K562 (cell line): ENCODE measurements at regions not wholly inside any gene's neighbourhood (a gene's known extent, or its start where the extent isn't known, plus 50 kb on each side); places are given as distances from the start of the nearest gene placed in this dataset.

ENCODE experiments used
- ATAC-seq: fragments of 200-7000 bp; cut with Tn5 transposase; 3 replicates; pipeline ENCODE4 v1.9.1; 2020; ENCODE audit warnings: moderate library complexity
- BruUV-seq: library from RNA; stranded (reverse); fragments of 400-500 nt; replicated peaks from 2 replicates; lab custom pipeline; 2021; lab: Mats Ljungman, UMichigan
- CTCF ChIA-PET: fragments of 300-600 bp; formaldehyde crosslinking; extraction: SDS; loops from one replicate; lab custom pipeline; 2021; ENCODE audit warnings: low intra/inter-chr PET ratio; lab: Yijun Ruan, JAX
- POLR2A ChIA-PET: fragments of 300-600, 350-650 bp; sonication (Branson Sonifier 250); formaldehyde crosslinking; extraction: SDS; loops from one replicate; lab custom pipeline; 2021; ENCODE audit warnings: antibody characterized with exemption, inconsistent platforms; lab: Yijun Ruan, JAX
- DNase-seq, 4 experiments: peaks; one replicate each; pipeline versions ENCODE4 v3.0.0 to v3.0.0-alpha.2; 2011 to 2018; ENCODE audit warnings: low spot score in 3 of 4, mixed read lengths in 3 of 4; ENCODE audit errors: extremely low read depth in 1 of 4
- FAIRE-seq: peaks from 2 replicates; lab custom pipeline; 2011; peaks lifted over from hg19 to GRCh38; lab: Jason Lieb, UNC
- H2AFZ ChIP-seq: 2 replicates; pipeline ENCODE4 v1.6.0; 2011; ENCODE audit warnings: low read depth, low read length, control low read depth, inconsistent platforms
- H3K27ac ChIP-seq: fragments of 200-600 bp; 3 replicates; pipeline ENCODE4 v1.8.0; 2011; ENCODE audit warnings: low read depth, mild to moderate bottlenecking, control low read depth, inconsistent platforms, low read length, moderate library complexity, mixed read lengths; ENCODE audit errors: extremely low read depth
- H3K27me3 ChIP-seq, 2 experiments: fragments of 300-600 bp in 1 of 2; 2 replicates in 1 of 2; 3 replicates in 1 of 2; pipeline versions ENCODE4 v1.6.0 to v1.8.0; 2011; ENCODE audit warnings: inconsistent platforms in 2 of 2, low read length in 2 of 2, mild to moderate bottlenecking in 1 of 2, mixed read lengths in 1 of 2, moderate library complexity in 1 of 2; ENCODE audit not compliant: control insufficient read depth in 2 of 2, insufficient read depth in 2 of 2
- H3K36me3 ChIP-seq: fragments of 300-600 bp; 3 replicates; pipeline ENCODE4 v1.8.0; 2011; ENCODE audit warnings: mild to moderate bottlenecking, low read length, inconsistent platforms; ENCODE audit not compliant: control insufficient read depth, insufficient read depth
- H3K4me1 ChIP-seq, 2 experiments: fragments of 200-600 bp in 1 of 2; replicated peaks in 1 of 2; 2 replicates in 1 of 2; 3 replicates in 1 of 2; pipeline versions ENCODE4 v1.5.1 to v1.8.0; 2011; ENCODE audit warnings: inconsistent platforms in 2 of 2, low read length in 2 of 2, mild to moderate bottlenecking in 1 of 2, mixed read lengths in 1 of 2, moderate library complexity in 1 of 2; ENCODE audit not compliant: control insufficient read depth in 2 of 2, insufficient read depth in 2 of 2
- H3K4me2 ChIP-seq: 2 replicates; pipeline ENCODE4 v1.6.1; 2011; ENCODE audit warnings: low read length, control low read depth, inconsistent platforms, mixed read lengths; ENCODE audit not compliant: insufficient read depth
- H3K4me3 ChIP-seq: fragments of 200-600 bp; sonication (generic), shearing (Covaris generic); 2 replicates; pipeline ENCODE4 v1.5.1; 2016; ENCODE audit warnings: control low read depth, inconsistent platforms
- H3K79me2 ChIP-seq: fragments of 200-600 bp; 3 replicates; pipeline ENCODE4 v1.8.0; 2011; ENCODE audit warnings: low read length, inconsistent platforms; ENCODE audit not compliant: control insufficient read depth, insufficient read depth
- H3K9ac ChIP-seq, 2 experiments: 2 replicates each; pipeline versions ENCODE4 v1.6.0 to v1.6.1; 2011; ENCODE audit warnings: low read depth in 2 of 2, low read length in 2 of 2, control low read depth in 1 of 2, inconsistent platforms in 1 of 2, mild to moderate bottlenecking in 1 of 2, mixed read lengths in 1 of 2; ENCODE audit not compliant: insufficient read depth in 1 of 2
- H3K9me1 ChIP-seq: one replicate; pipeline ENCODE4 v1.6.0; 2011; ENCODE audit warnings: inconsistent platforms, mild to moderate bottlenecking, low read length, moderate library complexity; ENCODE audit not compliant: control insufficient read depth, insufficient read depth
- H3K9me3 ChIP-seq: replicated peaks from 2 replicates; pipeline ENCODE4 v1.5.1; 2011; ENCODE audit warnings: low read depth, low read length, inconsistent platforms; ENCODE audit not compliant: control insufficient read depth, insufficient read depth
- H4K20me1 ChIP-seq: replicated peaks from 2 replicates; pipeline ENCODE4 v1.6.1; 2011; ENCODE audit warnings: low read length, inconsistent platforms, mixed read lengths; ENCODE audit not compliant: control insufficient read depth, insufficient read depth
- in situ Hi-C: fragments of 300-500 bp; cut with MboI; formaldehyde crosslinking; loops from 4 replicates; pipeline ENCODE4 v1.15.0; 2018; ENCODE audit warnings: inconsistent platforms, mixed read lengths
- intact Hi-C: fragments of 100-400 bp; cut with micrococcal nuclease; formaldehyde crosslinking; loops from 2 replicates; pipeline ENCODE4 v1.14.2; 2022
- TF ChIP-seq, protein P1 (sequence below), 2 experiments: fragments of 450-650 bp in 1 of 2; sonication (generic) in 1 of 2; formaldehyde crosslinking in 1 of 2; IDR thresholded peaks; 2 replicates each; pipeline versions ENCODE4 v1.7.1 to v1.9.0; 2016 to 2022; ENCODE audit warnings: inconsistent platforms in 1 of 2, mild to moderate bottlenecking in 1 of 2, missing genetic modification reagents in 1 of 2
- TF ChIP-seq, protein P2 (sequence below): fragments of 450-650 bp; formaldehyde crosslinking; IDR thresholded peaks from 2 replicates; pipeline ENCODE4 v1.4.0; 2020; ENCODE audit warnings: mild to moderate bottlenecking, mixed read lengths

DNA sequence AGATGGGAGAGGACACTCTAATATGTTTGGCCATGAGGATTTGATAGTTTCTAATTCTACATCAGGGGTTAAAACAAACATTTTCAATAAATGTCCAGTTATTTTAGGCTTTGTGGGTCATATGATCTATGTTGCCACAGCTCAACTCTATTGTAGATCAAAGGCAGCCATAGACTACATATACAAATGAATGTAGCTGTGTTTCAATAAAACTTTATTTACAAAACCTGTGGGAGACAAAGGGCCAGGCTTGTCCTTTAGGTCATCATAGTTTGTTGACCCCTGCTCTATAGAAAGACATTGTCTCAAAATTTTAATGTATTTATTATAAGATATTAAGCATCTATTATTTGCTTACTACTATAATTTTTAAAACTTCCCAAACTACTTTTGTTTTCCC lies 325.4 kb upstream of the MEF2C start:
- no peaks in the 10 kb centered on the region for H3K9me1 ChIP-seq
- no peaks in the 10 kb centered on the region; the same call in 1 of the 2 replicates for H3K9me3 ChIP-seq
- CTCF ChIA-PET, result no interaction called here
- TF ChIP-seq, protein P1, sequence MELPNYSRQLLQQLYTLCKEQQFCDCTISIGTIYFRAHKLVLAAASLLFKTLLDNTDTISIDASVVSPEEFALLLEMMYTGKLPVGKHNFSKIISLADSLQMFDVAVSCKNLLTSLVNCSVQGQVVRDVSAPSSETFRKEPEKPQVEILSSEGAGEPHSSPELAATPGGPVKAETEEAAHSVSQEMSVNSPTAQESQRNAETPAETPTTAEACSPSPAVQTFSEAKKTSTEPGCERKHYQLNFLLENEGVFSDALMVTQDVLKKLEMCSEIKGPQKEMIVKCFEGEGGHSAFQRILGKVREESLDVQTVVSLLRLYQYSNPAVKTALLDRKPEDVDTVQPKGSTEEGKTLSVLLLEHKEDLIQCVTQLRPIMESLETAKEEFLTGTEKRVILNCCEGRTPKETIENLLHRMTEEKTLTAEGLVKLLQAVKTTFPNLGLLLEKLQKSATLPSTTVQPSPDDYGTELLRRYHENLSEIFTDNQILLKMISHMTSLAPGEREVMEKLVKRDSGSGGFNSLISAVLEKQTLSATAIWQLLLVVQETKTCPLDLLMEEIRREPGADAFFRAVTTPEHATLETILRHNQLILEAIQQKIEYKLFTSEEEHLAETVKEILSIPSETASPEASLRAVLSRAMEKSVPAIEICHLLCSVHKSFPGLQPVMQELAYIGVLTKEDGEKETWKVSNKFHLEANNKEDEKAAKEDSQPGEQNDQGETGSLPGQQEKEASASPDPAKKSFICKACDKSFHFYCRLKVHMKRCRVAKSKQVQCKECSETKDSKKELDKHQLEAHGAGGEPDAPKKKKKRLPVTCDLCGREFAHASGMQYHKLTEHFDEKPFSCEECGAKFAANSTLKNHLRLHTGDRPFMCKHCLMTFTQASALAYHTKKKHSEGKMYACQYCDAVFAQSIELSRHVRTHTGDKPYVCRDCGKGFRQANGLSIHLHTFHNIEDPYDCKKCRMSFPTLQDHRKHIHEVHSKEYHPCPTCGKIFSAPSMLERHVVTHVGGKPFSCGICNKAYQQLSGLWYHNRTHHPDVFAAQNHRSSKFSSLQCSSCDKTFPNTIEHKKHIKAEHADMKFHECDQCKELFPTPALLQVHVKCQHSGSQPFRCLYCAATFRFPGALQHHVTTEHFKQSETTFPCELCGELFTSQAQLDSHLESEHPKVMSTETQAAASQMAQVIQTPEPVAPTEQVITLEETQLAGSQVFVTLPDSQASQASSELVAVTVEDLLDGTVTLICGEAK (IDR thresholded peaks at IDR 0.05), result peak; percentile 91
- TF ChIP-seq, protein P1 (CRISPR knock-in tag; IDR thresholded peaks at IDR 0.05), result peak; percentile 88
- TF ChIP-seq, protein P2, sequence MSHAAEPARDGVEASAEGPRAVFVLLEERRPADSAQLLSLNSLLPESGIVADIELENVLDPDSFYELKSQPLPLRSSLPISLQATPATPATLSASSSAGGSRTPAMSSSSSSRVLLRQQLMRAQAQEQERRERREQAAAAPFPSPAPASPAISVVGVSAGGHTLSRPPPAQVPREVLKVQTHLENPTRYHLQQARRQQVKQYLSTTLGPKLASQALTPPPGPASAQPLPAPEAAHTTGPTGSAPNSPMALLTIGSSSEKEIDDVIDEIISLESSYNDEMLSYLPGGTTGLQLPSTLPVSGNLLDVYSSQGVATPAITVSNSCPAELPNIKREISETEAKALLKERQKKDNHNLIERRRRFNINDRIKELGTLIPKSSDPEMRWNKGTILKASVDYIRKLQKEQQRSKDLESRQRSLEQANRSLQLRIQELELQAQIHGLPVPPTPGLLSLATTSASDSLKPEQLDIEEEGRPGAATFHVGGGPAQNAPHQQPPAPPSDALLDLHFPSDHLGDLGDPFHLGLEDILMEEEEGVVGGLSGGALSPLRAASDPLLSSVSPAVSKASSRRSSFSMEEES (CRISPR knock-in tag), result no peak
- TF ChIP-seq, all 486 proteins: peak for 1
- Histone ChIP-seq H2AFZ (no peak overlapping the region), H3K9ac (no peak overlapping the region), H3K4me2 (no peak overlapping the region), H3K79me2 (no peaks in the 10 kb centered on the region), H3K27me3 (no peaks in the 10 kb centered on the region), H3K36me3 (no peaks in the 10 kb centered on the region), H3K4me1 (no peaks in the 10 kb centered on the region), H3K4me3 (no peak overlapping the region), H3K27ac (no peak overlapping the region), H4K20me1 (no peaks in the 10 kb centered on the region)
- POLR2A ChIA-PET, result no interaction called here
- no peak for DNase-seq
- intact Hi-C loops, result no loop called here
- no peak for FAIRE-seq
- no TSS peak for BruUV-seq
- no peak for ATAC-seq
- in situ Hi-C loops, result no loop called here
